GM12872 (cell line): ENCODE measurements at regions not wholly inside any gene's neighbourhood (a gene's known extent, or its start where the extent isn't known, plus 50 kb on each side); places are given as distances from the start of the nearest gene placed in this dataset.

Experiments
- TF ChIP-seq, protein P1 (sequence below): IDR thresholded peaks from 3 replicates; pipeline ENCODE4 v1.5.1; 2011; ENCODE audit warnings: low read depth, mild to moderate bottlenecking, low read length, moderate library complexity; ENCODE audit not compliant: insufficient read depth

DNA sequence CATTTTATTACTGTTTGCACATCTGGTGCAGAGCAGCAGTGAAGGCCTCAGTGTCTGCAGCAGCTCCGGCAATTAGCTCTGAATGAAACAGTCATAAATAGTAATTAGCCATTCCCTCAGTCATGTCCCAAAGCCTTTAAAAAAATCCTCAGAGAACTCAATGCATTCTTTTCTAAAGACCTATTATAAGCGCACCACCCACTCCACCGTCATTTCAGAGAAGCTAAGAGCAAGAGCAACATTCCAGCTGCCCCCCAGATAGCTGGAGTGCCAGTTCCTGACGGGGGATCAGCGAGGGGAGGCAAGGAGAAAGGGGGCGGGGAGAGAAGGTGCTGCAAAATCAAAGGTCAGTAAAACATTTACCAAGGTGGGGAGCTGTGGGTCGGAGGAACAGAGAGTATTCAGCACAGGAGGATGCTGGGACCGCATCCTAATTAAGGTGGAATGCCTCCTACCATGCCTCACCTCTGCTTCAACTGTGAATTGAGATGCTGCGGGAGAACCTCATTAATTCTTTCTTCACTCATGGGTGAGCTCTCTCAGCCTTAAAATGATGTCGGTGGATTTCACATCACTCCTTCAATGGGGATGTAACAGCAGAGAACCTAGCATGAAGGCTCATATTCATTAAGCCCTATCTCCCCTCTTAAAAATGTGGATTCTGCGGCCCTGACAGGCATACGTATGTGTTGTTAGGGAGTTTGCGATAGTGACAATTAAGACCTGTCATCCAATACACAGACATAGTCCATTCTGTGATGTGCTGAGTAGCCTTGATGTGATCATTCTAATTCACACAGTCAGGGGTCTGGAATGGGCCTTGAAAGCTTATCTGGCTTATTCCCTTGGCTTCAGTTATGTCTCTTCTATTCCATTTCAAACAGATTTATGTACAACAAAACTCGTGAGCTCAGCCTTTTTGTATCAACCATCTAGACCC is 469.5 kb upstream of the NRSN1 start:
- TF ChIP-seq, protein P1, sequence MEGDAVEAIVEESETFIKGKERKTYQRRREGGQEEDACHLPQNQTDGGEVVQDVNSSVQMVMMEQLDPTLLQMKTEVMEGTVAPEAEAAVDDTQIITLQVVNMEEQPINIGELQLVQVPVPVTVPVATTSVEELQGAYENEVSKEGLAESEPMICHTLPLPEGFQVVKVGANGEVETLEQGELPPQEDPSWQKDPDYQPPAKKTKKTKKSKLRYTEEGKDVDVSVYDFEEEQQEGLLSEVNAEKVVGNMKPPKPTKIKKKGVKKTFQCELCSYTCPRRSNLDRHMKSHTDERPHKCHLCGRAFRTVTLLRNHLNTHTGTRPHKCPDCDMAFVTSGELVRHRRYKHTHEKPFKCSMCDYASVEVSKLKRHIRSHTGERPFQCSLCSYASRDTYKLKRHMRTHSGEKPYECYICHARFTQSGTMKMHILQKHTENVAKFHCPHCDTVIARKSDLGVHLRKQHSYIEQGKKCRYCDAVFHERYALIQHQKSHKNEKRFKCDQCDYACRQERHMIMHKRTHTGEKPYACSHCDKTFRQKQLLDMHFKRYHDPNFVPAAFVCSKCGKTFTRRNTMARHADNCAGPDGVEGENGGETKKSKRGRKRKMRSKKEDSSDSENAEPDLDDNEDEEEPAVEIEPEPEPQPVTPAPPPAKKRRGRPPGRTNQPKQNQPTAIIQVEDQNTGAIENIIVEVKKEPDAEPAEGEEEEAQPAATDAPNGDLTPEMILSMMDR: no peak

DNA sequence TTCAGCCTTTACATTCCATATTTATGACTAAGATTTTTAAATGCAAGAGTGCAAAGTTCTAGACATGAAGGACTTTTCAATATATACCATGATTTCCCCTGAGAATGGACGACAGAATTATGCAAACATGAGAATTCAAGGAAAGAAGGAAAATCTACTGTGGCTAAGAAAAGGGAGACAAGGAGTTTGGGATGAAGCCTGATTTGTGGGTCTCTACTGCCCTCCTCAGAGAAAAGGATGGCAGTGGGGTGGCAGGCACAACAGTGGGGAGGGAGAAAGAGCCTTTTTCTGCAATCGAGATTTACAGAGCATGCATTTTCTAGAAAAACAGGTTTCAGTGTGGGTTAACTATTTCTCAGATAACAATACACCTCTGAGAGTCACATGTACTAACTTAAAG is 466.9 kb upstream of the NRSN1 start:
- TF ChIP-seq, protein P1: 0 out of 3 replicates have a peak, but pooled peaks have one; percentile 2

DNA sequence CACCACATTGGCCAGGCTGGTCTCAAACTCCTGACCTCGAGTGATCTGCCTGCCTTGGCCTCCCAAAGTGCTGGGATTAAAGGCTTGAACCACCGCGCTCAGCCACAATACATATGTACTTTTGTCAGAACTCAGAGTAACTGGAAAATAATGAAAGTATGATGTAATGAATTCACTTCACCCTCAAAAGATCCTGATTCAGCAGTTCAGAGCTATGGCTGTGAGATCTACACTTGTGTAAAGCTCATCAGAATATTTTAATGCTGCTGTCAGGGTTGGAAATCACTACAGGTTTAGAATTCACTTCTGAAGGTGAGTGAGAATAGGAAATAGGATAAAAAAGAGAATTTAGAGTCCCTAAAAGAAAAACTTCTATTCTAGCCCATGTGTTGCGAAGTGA is 464.5 kb upstream of the NRSN1 start:
- TF ChIP-seq, protein P1: no peak

DNA sequence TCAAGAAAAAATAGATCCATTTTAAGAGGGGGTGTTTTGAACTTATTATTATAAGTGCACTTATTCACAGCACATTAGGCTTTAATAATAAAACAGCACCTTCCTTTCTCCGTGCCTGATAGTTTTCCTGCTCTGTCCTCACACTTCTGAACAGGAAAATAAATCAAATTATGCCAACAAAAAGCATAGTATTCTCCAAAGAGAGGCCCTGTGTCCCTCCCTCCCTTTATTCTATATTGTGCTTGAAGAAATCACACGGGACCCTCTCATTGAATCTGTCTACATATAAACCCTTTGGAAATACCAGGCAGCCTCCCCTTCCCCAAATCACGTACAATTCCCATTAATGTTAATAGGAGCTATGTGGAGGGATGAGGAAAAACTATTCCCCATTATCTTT is 462.9 kb upstream of the NRSN1 start:
- TF ChIP-seq, protein P1: no peak

DNA sequence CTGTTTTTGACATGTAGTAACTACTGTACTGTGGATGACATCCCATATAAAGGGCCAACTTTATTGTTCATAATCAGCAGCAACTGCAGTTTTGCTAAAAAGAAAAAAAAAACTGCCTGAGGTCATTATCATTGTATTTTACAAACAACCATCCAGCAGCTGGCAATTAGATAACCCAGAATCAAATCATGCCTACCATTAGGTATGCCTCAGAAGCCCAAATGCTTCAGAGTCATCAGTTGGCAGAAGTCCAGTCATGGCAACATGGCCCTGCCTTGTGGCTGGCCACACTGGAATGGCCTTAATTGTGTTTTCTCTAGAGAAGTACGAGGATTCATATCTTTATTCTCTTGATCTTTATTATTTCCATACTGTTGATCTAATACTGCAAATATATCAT is 462.4 kb upstream of the NRSN1 start:
- TF ChIP-seq, protein P1: no peak

DNA sequence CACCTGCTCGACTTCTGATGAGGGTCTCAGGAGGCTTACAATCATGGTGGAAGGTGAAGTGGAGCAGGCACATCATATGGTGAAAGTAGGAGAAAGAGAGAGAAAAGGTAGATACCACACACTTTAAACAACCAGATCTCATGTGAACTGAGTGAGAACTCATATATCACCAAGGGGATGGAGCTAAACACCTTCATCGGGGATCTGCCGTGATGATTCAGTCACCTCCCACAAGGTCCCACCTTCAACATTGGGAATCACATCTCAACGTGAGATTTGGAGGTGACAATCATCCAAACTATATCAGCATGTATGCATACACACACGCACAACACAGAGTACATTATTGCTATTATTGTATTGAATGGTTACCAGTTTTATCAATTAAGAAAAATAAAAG is 453.3 kb upstream of the NRSN1 start:
- TF ChIP-seq, protein P1: no peak

DNA sequence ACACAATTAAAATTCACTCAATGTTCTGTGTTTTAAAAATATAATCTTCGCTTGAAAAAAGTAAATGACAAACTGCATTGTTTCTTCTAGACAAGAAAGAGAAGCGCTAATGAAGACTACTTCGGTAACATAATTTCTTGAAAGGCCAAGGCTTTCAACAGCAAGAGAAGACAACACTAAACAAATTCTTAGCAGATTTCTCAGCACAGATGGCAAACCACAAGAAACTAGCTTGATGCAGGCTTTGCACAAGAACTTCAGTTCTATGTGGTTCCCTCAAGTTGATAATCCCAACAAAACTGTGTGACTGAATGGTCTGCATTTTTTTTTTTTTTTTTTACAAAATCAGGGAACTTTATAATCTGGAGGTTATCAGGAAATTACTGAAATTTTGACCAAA is 447.4 kb upstream of the NRSN1 start:
- TF ChIP-seq, protein P1: no peak
